ENCODE measurements at regions not wholly inside any gene's neighbourhood (a gene's known extent, or its start where the extent isn't known, plus 50 kb on each side); places are given as distances from the start of the nearest gene placed in this dataset.

DNA sequence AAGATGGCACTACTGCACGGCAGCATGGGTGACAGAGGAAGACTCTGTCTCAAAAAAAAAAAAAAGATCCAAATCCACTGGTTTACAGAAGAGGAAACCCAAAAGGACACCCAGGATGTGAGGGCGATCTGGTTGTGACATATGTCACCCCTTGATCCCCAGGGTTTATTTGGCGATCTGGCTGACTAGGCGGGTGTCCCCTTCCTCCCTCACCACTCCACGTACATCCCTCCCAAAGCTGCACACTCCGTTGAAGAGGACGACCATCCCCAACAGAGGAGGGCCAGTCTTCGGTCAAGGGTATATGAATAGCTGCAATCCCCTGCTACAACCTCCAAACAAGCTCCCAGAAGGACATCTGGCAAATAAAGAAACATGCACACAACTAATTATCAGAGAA is 111.6 kb downstream of the HTR5A start:
- DNase-seq (ENCODE audit: low read depth) = no peak

DNA sequence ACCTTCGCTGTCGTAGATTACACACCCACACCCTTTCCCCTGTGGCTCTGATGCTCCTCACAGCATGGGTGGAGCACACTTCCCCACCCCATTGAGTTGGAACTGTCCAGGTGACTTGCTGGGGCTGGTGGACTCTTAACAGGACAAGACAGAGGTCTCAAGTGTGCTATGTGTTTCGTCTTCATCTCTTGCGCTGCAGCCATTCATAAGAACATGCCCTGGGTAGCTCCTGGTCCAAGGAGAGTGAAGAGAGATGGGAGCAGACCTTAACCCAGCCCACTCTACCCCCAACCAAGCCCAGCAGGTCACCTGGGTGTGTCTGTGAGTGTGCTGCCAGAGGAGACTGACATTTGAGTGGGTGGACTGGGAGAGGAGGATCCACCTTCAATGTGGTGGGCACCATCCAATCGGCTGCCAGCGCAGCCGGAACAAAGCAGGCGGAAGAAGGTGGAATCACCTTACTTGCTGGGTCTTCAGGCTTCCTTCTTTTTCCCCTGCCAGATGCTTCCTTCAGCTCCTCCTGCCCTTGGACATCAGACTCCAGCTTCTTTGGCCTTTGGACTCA is 112.4 kb downstream of the HTR5A start:
- DNase-seq (ENCODE audit: low read depth) = no peak

- DNase-seq (ENCODE audit: low read depth) = no peak
Observed at GRCh38 chr7:155183655-155184054, 113.5 kb downstream of the HTR5A start.

DNA sequence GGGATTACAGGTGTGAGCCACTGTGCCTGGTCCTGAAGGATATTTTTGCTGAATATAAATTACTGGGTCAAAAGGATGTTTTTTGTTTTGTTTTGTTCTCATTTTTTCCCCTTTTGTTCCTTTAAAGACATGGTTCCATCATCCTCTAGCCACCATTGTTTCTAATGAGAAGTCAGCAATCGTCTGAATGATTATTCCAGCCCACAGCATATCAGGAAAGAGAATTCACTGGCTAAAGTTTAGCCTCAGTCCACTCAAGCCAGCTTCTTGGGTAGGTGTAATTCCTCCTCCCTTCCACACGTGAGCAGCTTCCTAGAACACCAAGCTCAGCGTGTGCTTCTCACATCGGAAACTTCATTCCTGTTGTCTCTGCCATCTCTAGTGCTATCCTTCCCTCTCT is 112.8 kb upstream of the INSIG1 start:
- DNase-seq (ENCODE audit: low read depth) = no peak

DNA sequence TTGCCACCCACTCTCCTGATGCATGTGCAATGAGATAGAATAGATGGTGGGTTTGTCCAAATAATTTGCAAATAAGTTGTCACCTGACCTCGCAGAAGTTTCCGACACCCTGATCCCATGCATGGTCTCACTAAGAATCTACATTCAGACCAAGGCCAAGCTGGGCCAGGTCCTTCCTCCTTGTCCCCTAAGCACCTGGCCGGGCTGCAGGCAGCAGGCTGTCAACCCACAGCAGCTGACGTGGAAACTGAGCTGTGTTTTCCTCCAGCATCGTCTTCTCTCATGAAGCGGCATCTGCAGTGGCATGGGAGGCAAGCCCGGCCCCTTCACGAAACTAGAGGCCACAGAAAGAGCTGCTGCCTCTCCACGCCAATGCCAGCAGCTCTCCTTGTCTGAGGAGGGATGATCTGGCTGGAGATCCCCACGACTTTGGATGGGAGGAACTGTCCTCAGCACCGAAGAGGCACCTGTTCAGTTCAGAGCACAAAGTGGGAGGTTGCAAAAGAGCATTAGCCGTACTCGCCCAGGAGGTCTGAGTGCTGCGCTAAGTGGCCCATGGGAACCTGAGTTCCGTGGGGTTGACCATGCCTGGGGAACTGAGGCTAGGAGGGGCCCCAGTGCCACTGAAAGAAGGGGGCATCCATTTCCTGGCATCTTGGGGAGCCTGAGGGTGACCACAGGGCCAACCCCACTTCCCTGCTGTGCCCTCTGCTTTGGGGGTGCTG is 110.5 kb upstream of the INSIG1 start:
- DNase-seq (ENCODE audit: low read depth) = no peak

GRCh38 chr7:155188357-155188756 is 109.3 kb upstream of the INSIG1 start:
- DNase-seq (ENCODE audit: low read depth) = no peak

GRCh38 chr7:155188821-155189581 is 108.7 kb upstream of the INSIG1 start:
- DNase-seq (ENCODE audit: low read depth) = peak; percentile 34

GRCh38 chr7:155189590-155189989 is 108.1 kb upstream of the INSIG1 start:
- no peak for DNase-seq (ENCODE audit: low read depth)

DNA sequence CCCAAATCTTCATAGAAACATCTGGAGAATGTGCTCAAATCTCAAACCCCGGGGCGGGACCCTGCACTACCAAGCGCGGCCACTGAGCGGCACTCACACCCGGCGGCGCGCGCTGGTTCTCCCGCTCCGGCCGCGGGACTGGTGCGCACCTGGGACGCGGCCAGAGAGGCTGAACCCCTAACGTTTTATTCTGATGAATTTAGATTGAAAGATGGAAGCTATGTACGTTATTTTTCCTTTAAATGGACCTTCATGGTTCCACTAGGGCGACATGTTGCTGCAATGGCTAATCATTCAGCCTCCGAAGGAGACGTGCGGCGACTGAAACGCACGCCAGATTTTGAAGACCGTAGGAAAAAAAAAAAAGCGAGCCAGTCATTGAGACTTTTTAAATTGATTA is 107.0 kb upstream of the INSIG1 start:
- DNase-seq (ENCODE audit: low read depth) = no peak

DNA sequence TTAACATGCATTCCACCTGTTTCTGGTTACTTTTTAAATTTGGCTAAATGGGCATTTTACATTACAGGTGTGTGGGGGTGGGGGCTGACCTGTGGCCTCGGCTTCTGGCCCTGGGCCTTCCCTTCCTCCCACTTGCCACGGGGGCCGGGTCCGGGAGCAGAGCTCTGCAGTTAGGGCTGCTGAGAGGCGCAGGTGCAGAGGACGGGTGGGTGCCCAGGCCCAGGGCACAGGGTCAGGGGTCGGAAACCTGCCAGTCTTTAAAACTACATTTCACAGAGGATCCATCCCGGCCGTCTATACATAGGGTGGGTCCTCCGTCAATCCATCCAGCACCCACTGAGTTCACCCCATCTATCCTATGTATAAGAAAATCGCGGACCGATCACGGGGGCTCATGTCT is 106.5 kb upstream of the INSIG1 start:
- no peak for DNase-seq (ENCODE audit: low read depth)

GRCh38 chr7:155191901-155192478 is 105.7 kb upstream of the INSIG1 start:
- no peak for DNase-seq (ENCODE audit: low read depth)

- DNase-seq (ENCODE audit: low read depth) = no peak
Observed at GRCh38 chr7:155192961-155193640, 104.6 kb upstream of the INSIG1 start.

DNA sequence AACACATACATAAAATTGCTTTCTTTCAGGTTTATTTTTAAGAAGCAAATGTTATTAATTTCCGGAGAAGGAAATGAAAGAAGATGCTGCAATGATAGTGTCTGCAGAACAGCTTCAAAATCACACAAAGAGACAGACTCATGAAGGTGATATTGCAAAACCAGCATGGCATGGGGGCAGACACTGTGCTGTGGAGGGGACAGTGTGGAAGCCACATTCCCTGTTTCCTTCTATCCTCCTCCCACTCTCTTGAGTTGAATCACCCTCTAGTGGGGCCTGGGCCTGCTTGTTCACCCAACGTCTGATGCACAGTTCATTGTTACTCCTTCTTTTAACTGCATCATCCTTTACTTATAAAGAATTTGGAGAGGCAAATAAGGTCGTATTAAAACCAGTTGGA is 104.0 kb upstream of the INSIG1 start:
- no peak for DNase-seq (ENCODE audit: low read depth)

DNA sequence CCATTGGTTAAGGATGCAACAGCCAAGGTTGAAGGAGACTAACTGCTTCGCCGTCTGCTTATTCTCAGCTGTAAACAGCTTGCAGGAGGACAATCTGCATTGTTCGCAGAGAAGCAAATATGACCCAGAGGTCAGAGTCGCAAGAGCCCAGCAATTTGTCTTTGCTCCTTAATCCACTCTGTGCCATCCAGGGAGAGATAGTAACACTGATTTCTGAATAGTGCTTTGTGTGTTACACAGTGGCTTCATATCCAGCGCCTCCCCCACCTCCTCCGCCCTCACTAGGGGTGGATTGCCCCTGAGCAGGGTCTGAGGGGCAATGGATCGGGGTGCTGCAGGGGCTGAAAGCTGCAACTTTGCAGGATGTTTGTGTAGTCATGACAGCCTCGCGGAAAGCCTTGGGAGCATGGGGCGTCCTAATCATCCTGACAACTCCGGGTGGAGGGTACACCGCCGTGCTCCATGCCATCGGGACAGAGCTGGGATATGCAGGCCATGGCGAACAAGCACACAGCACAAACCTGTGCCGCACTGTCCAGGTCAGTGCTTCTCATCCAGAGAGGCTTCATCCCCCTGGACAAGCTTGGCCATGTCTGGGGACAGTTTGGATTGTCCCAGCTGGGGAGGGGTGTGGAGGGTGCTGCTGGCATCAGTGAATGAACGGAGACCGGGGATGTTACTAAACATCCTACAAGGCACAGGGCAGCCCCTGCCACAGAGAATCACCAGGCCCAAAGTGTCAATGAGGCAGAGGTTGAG is 103.1 kb upstream of the INSIG1 start:
- no peak for DNase-seq (ENCODE audit: low read depth)

DNA sequence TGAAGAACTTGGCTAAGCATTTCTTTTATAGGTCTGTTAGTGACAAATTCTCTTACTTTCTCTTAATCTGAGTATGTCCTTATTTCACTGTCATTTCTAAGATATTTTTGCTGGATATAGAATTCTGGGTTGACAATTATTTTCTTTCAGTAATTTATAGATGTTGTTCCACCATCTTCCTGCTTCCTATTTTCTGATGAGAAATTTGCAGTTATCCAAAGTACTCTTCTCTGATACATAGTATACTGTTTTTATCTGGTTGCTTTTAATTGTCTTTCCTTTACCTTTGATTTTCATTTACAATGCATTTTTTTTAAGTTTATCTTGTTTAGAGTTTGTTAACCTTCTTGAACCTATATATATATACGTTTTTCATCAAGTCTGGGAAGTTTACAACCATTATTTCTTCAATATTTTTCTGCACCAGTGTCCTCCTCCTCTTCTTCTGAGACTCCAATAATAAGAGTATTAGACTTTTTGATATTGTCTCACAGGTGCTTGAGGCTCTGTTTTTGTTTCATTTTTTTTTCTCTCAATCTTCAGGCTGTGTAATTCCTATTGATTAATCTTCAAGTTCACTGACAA is 101.6 kb upstream of the INSIG1 start:
- no peak for DNase-seq (ENCODE audit: low read depth)

DNA sequence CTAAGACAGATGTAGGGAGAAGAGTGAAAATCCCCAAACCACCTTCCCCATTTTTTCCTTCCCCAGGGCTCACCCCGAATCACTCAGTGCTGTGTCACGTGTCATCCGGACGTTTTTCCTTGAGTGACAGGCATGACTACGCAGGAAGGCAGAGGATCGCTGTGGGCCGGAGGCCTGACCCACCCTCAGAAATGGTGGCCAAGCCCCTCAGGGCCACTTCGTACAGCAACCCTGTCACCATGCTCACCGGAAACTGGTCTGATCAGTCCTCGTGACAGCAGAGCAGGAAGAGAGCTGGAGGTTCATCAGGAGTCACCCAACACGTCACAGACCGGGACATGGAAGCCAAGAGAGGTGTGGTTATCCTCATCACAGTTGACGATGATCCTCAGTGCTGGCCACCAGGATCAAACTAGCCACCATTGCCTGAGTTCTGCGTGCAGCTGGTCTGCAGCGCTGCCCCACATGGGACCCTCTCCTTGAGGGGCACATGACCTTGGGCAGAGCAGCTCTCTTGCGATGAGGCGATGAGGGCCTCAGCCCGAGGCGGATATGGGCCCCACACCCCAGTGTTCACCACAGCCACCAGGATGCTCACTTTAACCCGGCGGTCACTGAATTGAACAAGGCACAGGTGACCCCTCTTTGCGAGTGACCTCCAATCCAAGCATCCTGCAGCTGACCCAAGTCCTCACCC is 99.3 kb upstream of the INSIG1 start:
- DNase-seq (ENCODE audit: low read depth) = no peak

- no peak for DNase-seq (ENCODE audit: low read depth)
Observed at GRCh38 chr7:155198901-155199845, 98.5 kb upstream of the INSIG1 start.

DNA sequence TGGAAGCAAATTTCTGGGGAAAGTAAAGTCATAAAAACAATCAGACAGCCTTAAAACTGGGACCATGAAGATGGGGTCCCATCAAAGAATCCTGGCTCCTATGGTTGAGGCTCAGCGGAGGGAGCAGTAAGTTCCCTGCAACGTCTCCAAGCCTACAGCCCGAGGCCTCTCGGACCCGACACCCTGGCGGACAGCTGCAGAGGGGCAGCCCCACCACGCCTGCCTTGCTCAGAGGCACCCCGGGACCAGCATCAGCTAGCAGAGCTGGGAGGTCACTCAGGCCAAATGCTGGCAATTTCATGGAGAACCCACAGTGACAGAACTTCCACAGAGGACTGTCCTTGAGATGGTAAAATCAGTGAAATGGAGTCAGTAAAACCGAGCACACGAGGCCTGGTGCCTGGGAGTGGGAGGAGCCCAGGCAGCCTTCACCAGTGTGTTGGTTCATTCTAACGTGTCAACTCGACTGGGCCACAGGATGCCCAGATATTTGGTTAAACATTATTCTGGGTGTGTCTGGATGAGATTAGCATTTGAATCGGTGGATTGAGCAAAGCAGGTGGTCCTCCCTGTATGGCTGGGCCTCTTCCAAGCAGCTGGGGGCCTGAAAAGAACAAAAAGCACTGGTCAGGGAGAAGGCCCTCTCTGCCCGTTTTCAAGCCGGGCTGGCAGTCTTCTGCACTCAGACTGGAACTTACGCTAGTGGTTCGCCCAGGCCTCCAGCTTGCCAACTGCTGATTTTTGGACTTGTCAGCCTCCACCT is 96.2 kb upstream of the INSIG1 start:
- DNase-seq (ENCODE audit: low read depth) = no peak

Measured in fibroblast of the conjunctiva (primary cell).